Jurkat, Clone E6-1 (cell line): ENCODE measurements at regions not wholly inside any gene's neighbourhood (a gene's known extent, or its start where the extent isn't known, plus 50 kb on each side); places are given as distances from the start of the nearest gene placed in this dataset.
"Not testable (repeated sequence)": the region's sequence is repeated elsewhere in the genome, so short reads cannot be mapped to it uniquely, and the experiment has no call there.

Experiments
- DNase-seq: peaks from one replicate; pipeline ENCODE4 v3.0.0-alpha.2; 2011; ENCODE audit warnings: low read depth, low spot score
- H3K4me3 ChIP-seq: 2 replicates; pipeline ENCODE4 v1.5.1; 2011; ENCODE audit warnings: mild to moderate bottlenecking, low read length, control low read depth, moderate library complexity

DNA sequence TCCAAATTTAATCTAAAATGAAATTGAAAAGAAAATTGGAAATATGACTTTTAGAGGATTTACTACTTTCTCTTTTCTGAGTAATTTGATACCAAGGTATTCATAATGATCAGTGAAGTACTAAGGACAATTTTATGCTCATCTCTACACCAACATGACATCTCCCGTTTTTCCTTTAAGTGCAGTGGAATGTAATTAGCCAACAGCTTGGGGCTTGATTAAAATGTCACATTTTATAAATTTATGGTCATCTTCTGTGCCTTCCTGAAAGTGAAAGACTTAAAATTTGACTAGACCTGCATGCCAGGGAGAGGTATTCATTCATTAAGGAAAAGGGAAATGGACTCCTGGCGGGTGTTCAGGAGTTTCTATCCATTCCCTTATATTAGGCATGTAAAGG, 228.2 kb upstream of the CNTN3 start:
- DNase-seq = no peak
- H3K4me3 ChIP-seq = no peak overlapping the region

GRCh38 chr3:74842141-74842540, 227.7 kb upstream of the CNTN3 start:
- DNase-seq = no peak
- H3K4me3 ChIP-seq = no peak overlapping the region

DNA sequence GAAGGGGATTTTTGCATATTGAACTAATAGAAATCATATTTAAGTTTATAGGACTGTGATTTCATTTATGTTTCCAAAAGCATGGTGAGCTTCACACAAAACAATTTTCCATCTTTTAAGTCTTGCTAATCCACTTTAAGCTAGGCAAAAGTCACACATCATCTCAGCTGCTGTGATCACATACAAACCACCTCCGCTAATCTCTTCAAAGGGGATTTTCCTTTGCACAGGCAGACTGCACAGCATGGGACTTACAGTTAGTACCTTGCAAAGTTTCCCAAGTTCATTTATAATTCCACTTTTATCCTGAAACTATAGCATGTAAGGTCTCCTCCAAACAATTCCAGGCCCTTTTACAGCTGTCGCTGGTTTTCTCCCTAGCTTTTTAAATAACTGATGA, 225.1 kb upstream of the CNTN3 start:
- DNase-seq = no peak
- H3K4me3 ChIP-seq = no peak overlapping the region

DNA sequence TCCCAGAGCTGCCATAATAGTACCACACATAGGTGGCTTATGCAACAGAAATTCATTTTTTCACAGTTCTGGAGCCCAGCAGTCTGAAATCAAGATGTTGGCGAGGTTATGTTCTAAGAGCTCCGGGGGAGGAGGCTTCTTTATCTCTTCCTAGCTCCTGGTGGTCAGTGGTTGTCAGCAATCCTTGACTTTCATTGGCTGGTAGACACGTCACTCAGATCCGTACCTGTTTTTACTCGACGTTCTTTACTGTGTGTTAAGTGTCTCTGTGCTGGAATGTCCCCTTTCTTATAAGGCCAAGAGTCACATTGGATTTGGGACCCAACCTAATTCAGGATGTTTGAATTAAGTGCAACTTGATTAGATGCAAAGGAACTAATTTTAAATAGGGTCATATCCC, 218.5 kb upstream of the CNTN3 start:
- no peak for DNase-seq

GRCh38 chr3:74830845-74831244, 216.4 kb upstream of the CNTN3 start:
- not testable (repeated sequence) for DNase-seq, H3K4me3 ChIP-seq

More for the DNA sequence above, 218.5 kb upstream of the CNTN3 start:
- no peak overlapping the region for H3K4me3 ChIP-seq

DNA sequence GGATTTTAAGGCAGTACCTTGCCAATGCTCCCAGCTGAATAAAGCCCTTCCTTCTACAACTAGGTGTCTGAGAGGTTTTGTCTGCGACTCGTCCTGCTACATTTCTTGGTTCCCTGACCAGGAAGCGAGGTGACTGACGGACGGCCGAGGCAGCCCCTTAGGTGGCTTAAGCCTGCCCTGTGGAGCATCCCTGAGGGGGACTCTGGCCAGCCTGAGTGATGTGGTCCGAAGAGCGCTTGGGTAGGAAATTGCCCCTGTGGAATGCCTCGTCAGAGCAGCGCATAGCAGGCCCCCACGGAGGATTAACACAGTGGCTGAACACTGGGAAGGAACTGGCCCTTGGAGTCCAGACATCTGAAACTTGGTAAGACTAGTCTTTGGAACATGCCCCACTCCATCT, 210.9 kb upstream of the CNTN3 start:
- H3K4me3 ChIP-seq, DNase-seq: not testable (repeated sequence)

GRCh38 chr3:74824366-74824765, 209.9 kb upstream of the CNTN3 start:
- no peak for DNase-seq
- H3K4me3 ChIP-seq = no peak overlapping the region

DNA sequence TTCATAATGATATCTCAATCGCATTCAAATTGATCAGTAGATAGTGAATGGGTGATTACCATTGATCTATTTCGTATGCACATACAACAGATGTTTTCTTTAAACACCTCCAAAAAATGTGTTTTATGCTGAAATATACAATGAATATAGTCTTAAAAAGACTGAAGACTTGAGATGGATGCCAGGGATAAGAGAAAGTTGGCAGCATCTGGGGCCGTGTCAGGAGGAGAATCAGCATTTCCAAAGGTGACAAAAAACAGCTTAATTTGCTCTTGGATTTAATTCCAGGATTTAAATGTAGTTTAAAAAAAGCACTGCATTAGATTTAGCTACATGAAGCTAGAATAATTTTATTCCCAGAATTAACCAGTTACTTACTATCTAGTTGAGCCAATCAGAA, 199.7 kb upstream of the CNTN3 start:
- DNase-seq = no peak
- H3K4me3 ChIP-seq = no peak overlapping the region

GRCh38 chr3:74812756-74813155, 198.3 kb upstream of the CNTN3 start:
- H3K4me3 ChIP-seq = no peak overlapping the region
- no peak for DNase-seq

DNA sequence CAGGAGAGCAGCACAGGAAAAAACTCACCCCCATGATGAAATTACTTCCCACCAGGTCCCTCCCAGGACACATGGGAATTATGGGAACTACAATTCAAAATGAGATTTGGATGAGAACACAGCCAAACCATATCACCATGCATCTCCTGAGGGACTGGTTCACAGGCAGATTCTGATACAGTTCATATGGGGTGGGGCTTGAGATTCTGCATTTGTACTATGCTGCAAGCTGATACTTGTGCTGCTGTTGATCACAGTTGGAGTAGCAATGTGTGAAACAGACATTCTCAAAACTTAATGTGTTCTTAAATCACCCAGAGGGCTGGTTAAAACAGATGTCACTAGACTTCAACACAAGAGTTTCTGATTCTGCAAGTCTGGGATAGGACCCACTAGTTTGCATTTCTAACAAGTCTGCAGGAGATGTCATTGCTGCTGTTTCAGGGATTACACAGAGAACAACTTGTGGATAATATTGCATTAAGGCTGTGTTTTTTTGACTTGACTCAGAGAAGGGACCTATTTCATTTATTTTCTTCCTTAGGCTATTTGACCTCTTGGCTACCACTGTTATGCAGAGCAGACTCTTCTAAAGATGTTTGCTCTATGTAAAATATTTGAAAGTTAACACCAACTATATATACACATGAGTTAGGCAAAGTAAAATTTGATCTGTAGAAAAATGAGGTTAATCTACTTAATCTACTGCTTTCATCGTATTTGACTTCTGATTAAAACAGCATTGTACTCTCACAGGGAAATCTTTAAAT, 194.2 kb upstream of the CNTN3 start:
- DNase-seq = no peak
- no peak overlapping the region for H3K4me3 ChIP-seq

- H3K4me3 ChIP-seq = no peak overlapping the region
- DNase-seq = no peak
Observed at GRCh38 chr3:74801924-74802323, 187.5 kb upstream of the CNTN3 start.

- no peak for DNase-seq
- H3K4me3 ChIP-seq = no peak overlapping the region
Observed at GRCh38 chr3:74789111-74789510, 174.7 kb upstream of the CNTN3 start.

- no peak for DNase-seq
- no peak overlapping the region for H3K4me3 ChIP-seq
Observed at GRCh38 chr3:74787011-74787410, 172.6 kb upstream of the CNTN3 start.

DNA sequence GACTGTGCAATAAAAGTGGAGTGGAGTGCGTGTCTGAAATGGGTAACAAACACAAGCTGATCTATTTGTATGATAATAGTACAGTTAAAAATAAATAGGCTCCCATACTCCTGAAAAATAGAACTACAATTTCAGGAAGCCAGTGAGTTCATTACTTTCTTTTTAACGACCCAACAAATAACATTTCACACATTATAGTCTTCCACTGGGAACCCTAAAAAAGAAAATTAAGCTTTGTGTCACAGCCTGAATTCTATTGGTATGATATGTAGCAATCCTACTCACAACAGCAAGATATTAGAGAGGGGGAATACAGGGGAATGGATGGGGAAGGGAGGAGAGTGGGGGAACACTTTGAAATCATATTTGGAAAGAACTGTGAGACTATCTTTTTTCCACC, 156.9 kb upstream of the CNTN3 start:
- H3K4me3 ChIP-seq = no peak overlapping the region
- no peak for DNase-seq

DNA sequence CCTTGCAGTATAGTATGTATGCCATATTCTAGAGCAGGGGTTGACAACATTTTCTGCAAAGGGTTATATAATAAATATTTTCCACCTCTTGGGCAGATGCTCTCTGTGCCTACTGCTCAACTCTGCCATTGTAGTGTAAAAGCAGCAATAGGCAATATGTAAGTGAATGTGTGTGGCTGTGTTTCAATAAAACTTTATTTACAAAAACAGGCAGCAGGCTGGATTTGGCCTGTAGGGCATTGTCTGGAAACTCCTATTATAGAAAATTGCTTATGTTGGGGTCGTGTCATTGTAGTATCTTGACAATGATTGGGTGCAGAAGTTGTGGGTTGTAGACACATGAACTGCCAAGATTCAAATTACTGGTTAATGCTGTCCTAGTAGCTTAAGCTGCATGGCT, 153.6 kb upstream of the CNTN3 start:
- H3K4me3 ChIP-seq = no peak overlapping the region
- DNase-seq = no peak

GRCh38 chr3:74766405-74766804, 151.9 kb upstream of the CNTN3 start:
- DNase-seq = no peak
- H3K4me3 ChIP-seq = no peak overlapping the region

DNA sequence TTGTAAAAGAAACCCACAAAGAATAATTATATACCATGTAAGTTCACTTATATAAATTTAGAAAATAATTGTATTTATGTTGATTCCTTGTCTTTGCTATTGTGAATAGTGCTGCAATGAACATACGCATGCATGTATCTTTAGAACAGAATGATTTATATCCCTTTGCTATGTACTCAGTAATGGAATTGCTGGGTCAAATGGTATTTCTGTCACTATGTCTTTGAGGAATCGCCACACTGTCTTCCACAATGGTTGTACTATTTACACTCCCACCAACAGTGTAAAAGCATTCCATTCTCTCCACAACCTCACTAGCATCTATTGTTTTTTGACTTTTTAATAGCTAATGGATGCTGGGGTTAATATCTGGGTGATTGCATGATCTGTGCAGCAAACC, 149.4 kb upstream of the CNTN3 start:
- no peak overlapping the region for H3K4me3 ChIP-seq
- DNase-seq = no peak

DNA sequence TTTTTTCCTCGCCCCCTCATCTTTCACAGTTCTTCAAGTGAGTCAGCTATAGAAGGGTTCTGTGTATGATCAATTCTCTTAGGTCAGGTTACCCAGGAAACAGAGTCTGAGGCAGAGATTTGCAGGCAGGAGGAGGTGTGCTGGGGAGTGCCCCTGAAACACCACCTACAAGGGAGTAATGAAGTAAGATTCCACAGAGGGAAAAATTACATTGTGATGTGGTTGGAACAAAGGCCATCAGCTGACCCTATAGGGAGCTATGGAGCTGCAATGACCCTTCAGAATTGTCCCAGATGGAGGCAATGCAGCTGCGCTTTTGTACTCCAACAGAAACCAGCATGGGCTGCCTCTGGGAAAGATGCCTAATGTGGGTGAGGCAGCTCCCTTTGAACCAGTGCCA, 142.2 kb upstream of the CNTN3 start:
- no peak for DNase-seq
- no peak overlapping the region for H3K4me3 ChIP-seq

- no peak overlapping the region for H3K4me3 ChIP-seq
- DNase-seq = no peak
Observed at GRCh38 chr3:74752290-74752689, 137.8 kb upstream of the CNTN3 start.

- no peak overlapping the region for H3K4me3 ChIP-seq
- DNase-seq = no peak
Observed at GRCh38 chr3:74751775-74752174, 137.3 kb upstream of the CNTN3 start.

GRCh38 chr3:74750901-74751300, 136.4 kb upstream of the CNTN3 start:
- DNase-seq = no peak
- H3K4me3 ChIP-seq = no peak overlapping the region
